IPS DF 19.7 (cell line): ENCODE measurements at regions not wholly inside any gene's neighbourhood (a gene's known extent, or its start where the extent isn't known, plus 50 kb on each side); places are given as distances from the start of the nearest gene placed in this dataset.

Source experiments
- DNase-seq: peaks from one replicate; pipeline ENCODE4 v3.0.0-alpha.2; 2013; ENCODE audit warnings: low read depth, low spot score

DNA sequence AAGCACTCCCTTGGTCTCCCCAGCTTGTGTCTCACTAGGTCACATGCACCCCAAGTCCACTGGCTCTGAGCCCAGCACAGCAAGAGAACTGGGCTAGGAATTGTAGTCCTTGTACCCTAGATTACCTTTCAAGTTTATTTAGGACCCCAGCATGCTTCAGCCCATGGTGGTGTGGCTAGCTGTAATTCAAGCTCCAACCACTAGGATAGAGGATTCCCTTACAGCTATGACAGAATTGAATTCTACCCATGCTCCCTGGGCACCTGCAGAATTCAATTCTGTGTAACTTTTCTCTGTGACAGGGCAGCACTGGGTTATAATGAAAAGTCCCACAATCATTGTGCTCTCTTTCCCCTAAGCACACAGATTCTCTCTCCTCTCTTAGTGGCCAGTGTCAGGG is 253.8 kb upstream of the DMD start:
- DNase-seq, result no peak

DNA sequence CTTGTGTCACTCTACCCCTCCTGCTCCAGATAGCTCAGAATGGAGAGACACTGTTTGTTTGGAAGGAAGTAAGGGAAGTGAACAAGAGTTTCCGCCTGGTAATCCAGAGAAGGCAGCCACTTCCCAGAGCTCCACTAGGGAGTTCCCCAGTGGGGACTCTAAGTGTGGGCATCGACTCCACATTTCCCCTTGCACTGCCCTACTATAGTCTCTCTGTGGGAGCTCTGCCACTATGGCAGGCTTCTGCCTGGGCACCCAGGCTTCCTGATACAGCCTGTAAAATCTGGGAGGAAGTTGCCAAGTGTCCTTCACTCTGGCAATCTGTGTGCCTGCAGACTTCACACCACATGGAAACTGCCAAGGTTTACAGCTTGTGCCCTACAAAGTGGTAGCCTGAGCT is 245.8 kb upstream of the DMD start:
- no peak for DNase-seq

DNA sequence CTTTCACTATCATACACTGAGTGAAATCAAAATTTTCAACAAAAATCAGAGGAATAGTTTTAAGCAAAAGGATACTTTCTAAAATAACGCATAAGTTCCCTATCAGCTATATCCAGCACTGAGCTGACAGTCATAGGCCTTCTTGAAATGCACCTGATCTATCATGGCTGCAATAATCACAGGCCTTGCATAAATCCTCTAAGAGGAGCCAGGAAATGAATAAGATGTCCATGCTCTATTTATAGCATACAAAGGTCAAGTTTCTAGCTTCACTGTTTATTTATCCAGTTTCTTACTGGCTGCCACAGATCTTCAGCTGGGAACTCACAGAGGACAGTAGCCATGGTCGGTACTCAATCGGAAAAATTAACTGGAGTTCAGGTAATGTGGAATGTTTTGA is 235.9 kb upstream of the DMD start:
- DNase-seq, result no peak

DNA sequence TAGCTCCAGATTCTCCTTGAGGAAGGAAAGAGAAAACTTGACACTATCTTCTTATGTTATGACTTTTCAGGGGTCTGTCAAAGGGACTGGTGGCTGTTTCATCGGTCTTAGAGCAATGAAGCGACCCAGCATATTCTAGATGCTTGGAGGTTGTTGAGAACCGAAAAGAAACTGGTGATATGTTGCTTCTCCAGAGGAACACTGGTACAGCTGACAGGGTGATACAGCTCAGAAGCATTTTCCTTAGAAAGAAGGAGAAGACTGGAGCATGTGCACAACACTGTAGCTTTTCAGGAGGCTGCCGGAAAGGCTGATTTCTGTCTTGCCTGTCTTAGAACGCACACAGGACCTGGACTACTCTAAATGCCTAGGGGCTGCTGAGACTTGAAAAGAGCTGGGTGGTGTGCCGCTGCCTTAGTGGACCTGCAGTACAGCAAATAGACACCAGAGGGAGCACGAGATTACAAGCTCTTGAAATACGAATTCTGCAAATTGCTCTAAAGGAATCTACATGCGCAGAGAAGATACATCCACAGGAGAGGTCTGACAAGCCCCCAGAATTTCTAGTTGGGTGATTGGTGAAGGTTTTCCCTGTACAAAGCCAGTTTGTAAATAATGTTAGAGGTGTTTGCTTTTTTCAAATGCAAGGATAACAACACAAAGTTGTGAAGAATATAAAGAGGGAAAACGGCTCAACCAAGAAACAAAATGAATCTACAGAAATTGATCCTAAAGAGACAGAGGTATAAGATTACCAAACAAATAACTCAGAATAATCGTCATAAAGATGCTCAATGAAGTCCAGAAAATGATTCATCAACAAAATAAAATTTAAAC is 223.1 kb upstream of the DMD start:
- DNase-seq, result peak; percentile 15

DNA sequence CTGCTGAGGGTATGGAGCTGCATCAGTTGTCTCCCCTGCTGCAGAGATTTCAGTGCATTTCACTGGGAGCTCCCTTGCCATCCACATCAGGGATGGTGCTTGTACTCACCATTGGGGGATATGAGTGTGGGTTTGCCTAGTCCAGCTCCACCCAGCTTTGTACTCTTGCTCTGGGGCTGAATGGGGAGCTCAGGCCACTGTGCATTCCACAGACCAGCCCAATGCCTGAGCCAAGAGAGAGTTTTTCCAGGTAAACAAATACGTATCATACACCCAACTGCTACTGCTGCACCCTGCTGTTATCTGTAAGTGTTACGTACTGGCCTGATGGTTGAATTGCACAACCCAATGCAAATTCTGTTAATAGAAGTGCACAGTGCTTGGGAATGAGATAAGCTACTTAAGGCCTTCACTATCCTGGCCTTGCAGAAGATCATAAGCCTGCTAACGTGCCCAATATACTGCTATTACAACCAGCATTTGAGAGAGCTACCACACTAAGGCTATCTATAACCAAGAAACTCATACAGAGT is 205.0 kb upstream of the DMD start:
- no peak for DNase-seq

DNA sequence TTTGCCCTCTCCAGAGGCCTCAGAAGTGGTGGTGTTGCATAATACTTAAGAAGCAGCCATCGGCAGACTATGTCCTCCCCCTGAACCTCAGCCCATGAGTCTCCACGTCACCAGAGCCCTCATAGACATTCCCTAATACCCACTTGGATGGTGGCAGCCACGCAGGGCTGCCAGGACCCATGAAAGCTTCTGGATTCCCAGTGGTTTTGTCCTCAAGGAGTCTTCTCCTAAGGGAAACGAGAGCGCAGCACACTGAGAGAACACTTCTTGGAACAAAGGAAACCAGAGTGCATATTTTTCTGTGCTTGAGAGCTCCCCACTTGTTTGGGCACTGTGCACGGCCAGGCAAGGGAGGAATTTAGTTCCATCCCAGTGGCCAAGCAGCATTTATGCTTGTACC is 204.1 kb upstream of the DMD start:
- DNase-seq, result no peak

DNA sequence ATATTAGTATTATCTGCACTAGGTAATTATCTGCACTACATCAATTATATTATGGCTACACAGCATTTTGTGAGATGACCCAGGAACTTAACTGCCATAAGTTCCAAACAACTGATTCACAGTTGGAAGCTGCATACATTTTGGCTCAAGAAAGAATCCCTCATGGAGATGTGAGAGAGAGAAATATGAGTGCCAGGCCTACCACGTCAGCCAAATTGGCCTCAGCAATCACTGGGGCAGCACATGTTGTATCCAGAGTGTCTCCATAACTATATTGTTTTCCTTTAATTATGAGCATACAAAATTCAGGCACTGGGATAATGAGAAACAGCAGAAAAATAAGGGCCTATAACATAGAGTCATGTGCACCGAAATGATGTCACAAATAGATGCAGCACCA is 174.2 kb upstream of the DMD start:
- no peak for DNase-seq

DNA sequence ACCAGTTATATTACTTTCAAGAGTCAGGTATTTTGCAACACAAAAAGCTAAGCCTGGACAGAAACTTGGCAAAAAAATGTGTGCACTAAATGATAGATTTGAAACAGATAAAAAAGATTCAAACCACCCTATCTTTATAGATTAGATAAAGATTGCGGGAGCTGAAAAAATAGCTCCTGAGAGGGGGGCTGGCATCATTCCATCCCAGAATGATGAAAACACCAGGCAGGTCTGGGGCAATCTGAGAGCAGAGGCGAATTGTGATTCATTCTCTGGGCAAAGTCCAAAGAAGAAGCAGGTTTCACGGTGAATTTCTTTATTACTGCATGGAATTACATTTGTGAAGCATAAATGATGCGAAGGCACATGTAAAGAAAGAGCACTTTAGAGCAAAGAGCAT is 168.5 kb upstream of the DMD start:
- no peak for DNase-seq

DNA sequence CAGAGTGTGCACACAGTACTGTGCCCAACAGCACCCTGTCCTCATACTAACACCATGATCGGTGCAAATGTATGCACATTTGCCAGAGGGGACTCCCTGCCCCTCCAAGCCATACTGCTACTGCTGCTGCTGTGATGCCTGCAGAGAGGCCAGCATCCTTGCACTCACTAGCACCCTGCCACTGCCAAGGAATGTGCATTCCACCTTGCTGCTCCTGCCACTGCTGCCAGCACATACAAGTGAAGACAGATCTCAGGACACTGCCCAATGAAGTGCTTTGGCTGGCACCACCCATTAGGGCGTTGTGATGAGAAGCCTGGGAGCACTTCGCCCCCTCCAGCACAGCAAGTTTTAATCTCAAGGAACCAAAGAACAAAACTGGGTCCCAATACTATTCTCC is 146.3 kb upstream of the DMD start:
- no peak for DNase-seq

DNA sequence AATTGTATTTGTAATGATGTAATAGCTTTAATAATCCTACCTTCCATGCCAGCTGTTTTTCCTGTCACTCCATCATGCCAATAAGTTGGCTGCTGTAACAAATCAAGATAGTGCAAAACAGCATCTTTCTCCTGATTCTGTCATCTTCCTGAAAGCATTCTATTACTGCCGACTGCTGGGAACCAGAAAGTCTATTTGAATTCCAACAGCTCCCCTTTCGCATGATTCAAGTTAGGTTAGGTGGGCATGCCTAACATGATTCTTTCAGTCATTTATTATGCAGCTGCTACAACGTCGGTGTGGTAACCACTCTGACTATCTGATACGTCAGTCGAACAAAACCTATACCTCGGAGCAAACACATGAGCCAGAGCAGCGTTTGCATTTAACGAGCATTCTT is 127.9 kb upstream of the DMD start:
- no peak for DNase-seq

DNA sequence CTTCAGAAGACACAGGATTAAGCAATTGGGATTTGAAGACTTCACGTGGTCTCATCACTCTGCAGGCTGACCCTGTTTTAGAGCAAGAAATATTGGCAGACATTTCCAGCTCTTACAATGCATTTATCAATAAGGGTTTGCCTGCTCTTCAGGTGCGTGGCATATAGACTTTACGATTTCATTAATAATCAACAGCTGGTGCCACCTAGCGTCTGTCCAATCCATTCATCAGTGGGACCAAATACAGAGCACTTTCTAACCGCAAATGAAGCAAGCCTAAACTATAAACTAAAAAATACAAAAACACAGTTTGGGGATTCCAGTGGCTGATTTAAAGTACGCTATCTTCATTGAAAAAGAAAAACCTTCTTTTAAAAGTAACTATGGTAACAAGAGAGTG is 125.4 kb upstream of the DMD start:
- no peak for DNase-seq

DNA sequence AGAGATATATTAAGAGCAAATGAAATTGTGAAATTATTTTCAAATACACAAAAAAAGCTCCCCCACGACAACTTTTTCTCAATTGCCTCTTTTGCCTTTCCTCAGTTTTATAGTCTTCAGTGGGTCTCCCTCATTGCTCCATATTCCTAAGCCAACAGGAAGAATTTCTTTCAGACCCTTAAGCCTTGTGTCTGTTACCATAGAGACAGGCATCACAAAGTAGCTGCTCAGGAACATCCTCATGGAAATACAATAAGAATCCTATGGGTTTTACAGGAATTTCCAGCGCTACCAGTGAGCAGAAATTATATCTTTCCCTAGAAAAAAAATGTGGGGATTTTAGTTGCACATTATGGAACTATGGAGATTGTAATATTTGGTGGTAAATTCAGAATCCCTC is 121.9 kb upstream of the DMD start:
- no peak for DNase-seq

DNA sequence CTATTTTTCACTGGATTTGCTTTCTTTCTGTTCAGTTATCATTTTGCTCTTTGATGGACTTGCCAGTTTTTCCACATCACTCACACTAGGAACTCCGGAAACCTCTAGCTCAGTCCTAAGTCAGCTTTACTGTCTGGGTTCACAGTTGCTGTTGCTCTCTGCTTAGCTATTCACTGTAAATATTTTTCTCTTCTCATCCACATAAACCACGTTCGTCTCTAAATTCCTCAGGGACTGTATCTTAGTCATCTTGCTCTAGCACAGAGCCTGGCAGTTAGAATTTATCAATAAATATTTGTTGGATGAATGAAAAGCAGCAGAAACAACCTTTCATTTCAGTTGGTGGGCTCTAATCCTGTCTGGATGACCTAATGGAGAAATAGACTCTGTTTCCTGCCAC is 119.4 kb upstream of the DMD start:
- DNase-seq, result no peak

DNA sequence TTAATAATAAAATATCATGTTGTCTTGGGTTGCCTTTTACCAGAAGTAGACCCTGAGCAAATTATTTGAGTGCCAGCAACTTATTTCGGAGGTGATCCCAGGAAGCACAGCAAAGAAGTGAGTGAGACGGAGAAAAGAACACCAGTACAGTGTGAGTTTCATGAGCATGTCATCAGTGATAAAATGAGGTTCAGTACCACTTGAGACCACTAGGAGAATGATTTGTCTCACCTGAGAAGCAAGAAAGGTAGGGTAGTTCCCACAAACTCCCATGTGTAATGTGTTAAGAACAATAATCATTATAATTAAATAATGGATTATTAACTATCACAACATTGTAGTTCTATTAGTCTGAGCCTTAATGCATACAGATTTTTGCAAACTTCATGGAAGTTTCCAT is 112.8 kb upstream of the DMD start:
- DNase-seq, result no peak

DNA sequence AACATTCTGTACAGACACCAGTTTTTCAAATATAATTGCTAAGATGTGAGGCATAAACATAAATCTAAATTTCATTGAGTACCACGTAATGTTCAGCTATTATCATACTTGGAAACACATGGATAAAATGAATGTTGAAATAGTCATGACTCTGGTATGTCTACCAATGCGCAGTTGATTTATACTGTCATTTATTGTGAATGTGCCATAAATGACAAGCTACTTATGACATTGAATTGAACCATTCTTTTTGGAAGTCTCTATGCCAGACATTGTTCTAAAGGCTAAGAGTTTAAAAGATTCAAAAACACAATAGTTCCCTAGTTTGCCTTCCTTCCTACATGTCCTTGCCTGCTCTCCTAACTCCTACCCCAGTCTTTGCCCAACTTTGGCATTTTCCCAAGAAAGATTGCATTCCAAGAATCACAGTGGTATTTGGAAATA is 96.6 kb upstream of the DMD start:
- no peak for DNase-seq

DNA sequence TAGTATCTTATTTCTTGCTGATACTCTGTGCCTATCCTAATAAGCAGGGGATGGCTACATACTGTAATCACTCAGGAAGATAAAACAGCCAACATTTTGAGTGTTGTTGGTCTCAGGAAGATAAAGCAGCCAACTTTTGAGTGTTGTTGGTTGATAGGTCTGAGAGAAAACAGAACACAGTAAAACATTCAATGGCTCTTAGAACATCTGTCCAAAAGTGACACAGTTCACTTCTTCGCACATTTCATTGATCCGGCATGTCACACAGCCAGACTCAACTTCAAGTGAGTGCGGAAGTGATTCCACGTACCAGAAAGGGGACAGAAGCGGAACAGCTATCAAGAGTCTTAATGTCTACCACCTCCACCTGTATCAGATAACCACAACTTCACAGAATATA is 87.3 kb upstream of the DMD start:
- DNase-seq, result no peak

DNA sequence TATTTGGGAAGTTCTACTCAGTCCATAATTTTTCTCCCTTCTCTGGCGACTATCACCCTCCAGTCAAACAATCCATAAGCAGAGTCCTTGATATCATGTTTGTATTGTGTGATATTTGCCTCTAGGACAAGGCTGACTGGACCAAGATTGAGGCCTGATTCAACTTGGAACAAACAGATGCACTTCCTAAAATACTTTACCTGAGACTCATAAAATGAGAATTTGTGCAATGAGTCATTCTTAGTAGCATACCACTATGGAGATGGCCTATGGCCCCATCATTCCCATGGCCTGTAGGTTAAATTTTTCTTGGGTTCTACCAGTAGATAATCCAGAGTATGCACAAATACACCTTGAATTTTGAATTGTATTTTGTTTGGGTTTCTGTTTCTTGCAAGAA is 74.2 kb upstream of the DMD start:
- DNase-seq, result no peak

DNA sequence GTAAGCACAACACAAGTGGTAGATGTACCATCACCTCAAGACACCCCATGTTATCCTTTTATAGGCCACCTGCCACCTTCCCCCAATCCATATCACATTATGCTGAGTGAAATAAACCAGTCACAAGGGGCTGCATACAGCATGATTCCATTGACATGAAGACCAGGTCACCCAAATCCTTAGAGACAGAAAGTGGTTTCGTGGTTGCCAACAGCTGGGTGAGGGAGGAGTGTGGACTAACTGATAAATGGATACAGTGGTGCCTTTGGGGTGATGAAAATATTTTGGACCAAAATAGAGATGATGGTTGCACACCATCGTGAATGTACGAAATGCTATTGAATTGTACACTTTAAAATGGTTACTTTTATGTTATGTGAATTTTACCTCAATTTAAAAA is 65.7 kb upstream of the DMD start:
- DNase-seq, result no peak

DNA sequence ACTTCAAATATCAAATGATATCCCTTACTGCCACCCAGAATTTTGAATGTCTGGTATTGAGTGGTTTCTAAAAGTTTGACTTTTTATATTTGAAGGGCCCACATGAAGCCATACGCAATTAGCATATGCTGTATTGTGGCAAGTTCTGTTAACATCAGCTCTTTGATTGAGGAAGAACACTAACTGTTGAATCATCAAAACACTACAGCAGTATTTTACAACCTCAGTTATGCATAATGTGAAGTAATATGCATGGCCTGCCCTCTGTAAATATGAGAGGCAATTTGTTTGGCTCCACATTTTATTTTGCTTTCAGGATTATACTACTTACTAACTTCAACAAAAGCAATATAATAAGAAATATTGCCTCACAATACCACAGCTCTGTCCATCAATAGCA is 62.2 kb upstream of the DMD start:
- DNase-seq, result no peak

DNA sequence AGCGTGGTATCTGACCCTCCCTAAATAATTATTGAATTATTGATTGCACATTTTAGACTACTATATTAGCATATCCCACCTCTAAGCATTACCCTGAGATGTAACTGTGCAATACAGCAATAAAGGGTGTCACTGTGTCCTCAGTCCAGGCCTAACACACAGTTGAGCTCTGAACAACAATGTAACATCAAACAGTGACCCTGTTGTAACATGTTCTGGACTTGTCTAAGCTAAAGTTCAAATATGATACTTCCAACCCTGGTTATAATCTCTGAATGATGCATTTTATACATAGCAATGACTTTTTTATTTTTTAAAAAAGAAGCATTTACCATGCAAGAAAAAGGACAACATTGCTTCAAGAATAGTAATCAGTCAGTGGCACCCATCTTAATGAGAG is 61.6 kb upstream of the DMD start:
- no peak for DNase-seq
